Liver (tissue), 8 donors: ENCODE measurements at regions not wholly inside any gene's neighbourhood (a gene's known extent, or its start where the extent isn't known, plus 50 kb on each side); places are given as distances from the start of the nearest gene placed in this dataset.

Experiments
- DNase-seq: peaks from one replicate; pipeline ENCODE4 v3.0.0-alpha.2; 2017; ENCODE audit warnings: low spot score
- H3K27ac ChIP-seq, 2 donors: one replicate each; pipeline ENCODE4 v1.7.0; 2013; ENCODE audit warnings: inconsistent platforms in 2 of 2, low read length in 2 of 2, control low read depth in 1 of 2, low read depth in 1 of 2, mild to moderate bottlenecking in 1 of 2
- H3K27me3 ChIP-seq, 4 donors: one replicate each; pipeline versions ENCODE4 v1.6.1 to v1.7.0; 2013; ENCODE audit warnings: low read length in 3 of 4, inconsistent platforms in 1 of 4, mild to moderate bottlenecking in 1 of 4, moderate library complexity in 1 of 4; ENCODE audit not compliant: control insufficient read depth in 4 of 4, insufficient read depth in 4 of 4
- H3K36me3 ChIP-seq, 4 donors: one replicate each; pipeline versions ENCODE4 v1.6.1 to v1.7.0; 2013; ENCODE audit warnings: low read length in 3 of 4, mild to moderate bottlenecking in 3 of 4, low read depth in 1 of 4, moderate library complexity in 1 of 4; ENCODE audit not compliant: control insufficient read depth in 4 of 4, insufficient read depth in 3 of 4
- H3K4me1 ChIP-seq, 4 donors: one replicate each; pipeline versions ENCODE4 v1.6.1 to v1.7.0; 2013; ENCODE audit warnings: low read length in 3 of 4, mild to moderate bottlenecking in 3 of 4, moderate library complexity in 1 of 4; ENCODE audit not compliant: control insufficient read depth in 4 of 4, insufficient read depth in 4 of 4
- H3K4me3 ChIP-seq, 3 donors: one replicate each; pipeline versions ENCODE4 v1.6.1 to v1.7.0; 2013; ENCODE audit warnings: low read length in 3 of 3, control low read depth in 1 of 3, low read depth in 1 of 3, mild to moderate bottlenecking in 1 of 3
- H3K9ac ChIP-seq, 2 donors: one replicate each; pipeline ENCODE4 v1.7.0; 2013; ENCODE audit warnings: low read length in 2 of 2, mild to moderate bottlenecking in 2 of 2, moderate library complexity in 2 of 2, control low read depth in 1 of 2, low read depth in 1 of 2
- H3K9me3 ChIP-seq, 4 donors: one replicate each; pipeline versions ENCODE4 v1.6.1 to v1.7.0; 2013; ENCODE audit warnings: low read length in 3 of 4; ENCODE audit not compliant: control insufficient read depth in 4 of 4
- EGR1 ChIP-seq, 2 donors: IDR thresholded peaks; 2 replicates each; pipeline ENCODE4 v1.6.1; 2016 to 2018; ENCODE audit warnings: antibody characterized with exemption in 2 of 2, low read depth in 2 of 2
- FOXA1 ChIP-seq: IDR thresholded peaks from 2 replicates; pipeline ENCODE4 v1.6.1; 2016; ENCODE audit warnings: antibody characterized with exemption
- FOXA2 ChIP-seq: IDR thresholded peaks from 2 replicates; pipeline ENCODE4 v1.6.1; 2016; ENCODE audit warnings: antibody characterized with exemption
- GABPA ChIP-seq, 2 donors: IDR thresholded peaks in 1 of 2; conservative IDR thresholded peaks in 1 of 2; 2 replicates each; pipeline ENCODE4 v1.6.1; 2016; ENCODE audit warnings: antibody characterized with exemption in 2 of 2, mild to moderate bottlenecking in 1 of 2, moderate library complexity in 1 of 2
- HNF4A ChIP-seq, 2 donors: conservative IDR thresholded peaks; 2 replicates each; pipeline ENCODE4 v1.6.1; 2016; ENCODE audit warnings: antibody characterized with exemption in 2 of 2, mild to moderate bottlenecking in 2 of 2
- HNF4G ChIP-seq: IDR thresholded peaks from 2 replicates; pipeline ENCODE4 v1.6.1; 2016; ENCODE audit warnings: antibody characterized with exemption
- JUND ChIP-seq, 2 donors: IDR thresholded peaks; 2 replicates each; pipeline ENCODE4 v1.6.1; 2016; ENCODE audit warnings: antibody characterized with exemption in 2 of 2
- NR2F2 ChIP-seq: IDR thresholded peaks from 2 replicates; pipeline ENCODE4 v1.6.1; 2016; ENCODE audit warnings: antibody characterized with exemption
- RAD21 ChIP-seq, 2 donors: IDR thresholded peaks; 2 replicates each; pipeline ENCODE4 v1.6.1; 2016; ENCODE audit warnings: antibody characterized with exemption in 2 of 2, mild to moderate bottlenecking in 2 of 2
- RXRA ChIP-seq, 2 donors: IDR thresholded peaks; 2 replicates each; pipeline ENCODE4 v1.6.1; 2017 to 2018; ENCODE audit warnings: antibody characterized with exemption in 2 of 2, mild to moderate bottlenecking in 1 of 2
- SP1 ChIP-seq: IDR thresholded peaks from 2 replicates; pipeline ENCODE4 v1.6.1; 2018; ENCODE audit warnings: antibody characterized with exemption, mild to moderate bottlenecking
- TAF1 ChIP-seq: conservative IDR thresholded peaks from 2 replicates; pipeline ENCODE4 v1.6.1; 2016; ENCODE audit warnings: antibody characterized with exemption, mild to moderate bottlenecking
- YY1 ChIP-seq: IDR thresholded peaks from 2 replicates; pipeline ENCODE4 v1.6.1; 2016; ENCODE audit warnings: antibody characterized with exemption, mild to moderate bottlenecking
- WGBS: extraction: QIAGEN DNeasy Blood & Tissue Kit; methylation state at CpG from one replicate; pipeline ENCODE4 v1.1.7; 2013; 5-methylcytosine and 5-hydroxymethylcytosine counted together
- TF ChIP-seq, protein P1 (sequence below): IDR thresholded peaks from 2 replicates; pipeline ENCODE4 v1.6.1; 2016; ENCODE audit warnings: antibody characterized with exemption
- TF ChIP-seq, protein P2 (sequence below): IDR thresholded peaks from 2 replicates; pipeline ENCODE4 v1.6.1; 2016; ENCODE audit warnings: antibody characterized with exemption
- TF ChIP-seq, protein P3 (sequence below): fragments of 150-350 bp; IDR thresholded peaks from 2 replicates; pipeline ENCODE4 v1.5.1; 2017; ENCODE audit warnings: improper control_type of control experiment, low read depth, low read length; ENCODE audit not compliant: missing input control
- TF ChIP-seq, protein P4 (sequence below): IDR thresholded peaks from 2 replicates; pipeline ENCODE4 v1.6.1; 2016; ENCODE audit warnings: antibody characterized with exemption
- TF ChIP-seq, protein P5 (sequence below): IDR thresholded peaks from 2 replicates; pipeline ENCODE4 v1.6.1; 2016; ENCODE audit warnings: antibody characterized with exemption, mild to moderate bottlenecking
- donor health status: healthy.
- donor health status: healthy.
- donor health status: healthy.
- donor health status: healthy.
- donor health status: healthy.

DNA sequence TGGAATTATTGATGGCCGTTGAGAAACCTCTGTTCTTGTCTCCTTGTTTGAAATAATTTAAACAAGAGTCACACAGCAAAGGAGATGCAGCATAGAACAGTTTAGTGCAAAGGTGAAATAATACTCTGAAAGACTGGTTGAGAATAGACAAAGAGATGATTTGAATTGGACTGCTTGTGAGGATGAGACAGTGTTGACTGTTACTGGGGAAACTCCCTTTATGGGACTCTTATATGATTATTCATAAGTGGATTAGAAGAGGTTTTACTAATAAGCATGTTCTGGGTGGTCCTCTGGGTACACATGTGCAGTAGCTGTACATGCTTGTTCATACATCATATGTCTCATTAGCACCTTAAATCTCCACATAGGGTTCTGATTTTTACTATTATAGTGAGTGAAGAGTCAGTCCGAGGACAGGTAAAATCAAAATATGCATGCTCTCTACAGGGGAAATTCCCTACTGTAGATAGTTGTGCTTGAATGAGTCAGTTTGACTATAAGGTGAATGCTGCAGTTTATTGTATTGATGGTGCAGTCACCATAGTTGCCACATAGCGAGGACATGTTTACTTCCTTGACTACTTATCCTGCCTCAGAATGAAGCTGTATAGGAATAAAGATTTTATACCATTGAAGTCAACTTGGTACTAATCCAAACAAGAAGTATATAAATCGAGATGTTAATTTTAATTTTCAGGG, 498.7 kb downstream of the CNTN6 start:
- no peaks in the 10 kb centered on the region for H3K4me1 ChIP-seq

More for the DNA sequence above, 498.7 kb downstream of the CNTN6 start:
- no peak for DNase-seq
- H3K27me3 ChIP-seq = no peaks in the 10 kb centered on the region
- no peak overlapping the region for H3K9ac ChIP-seq
- H3K9me3 ChIP-seq = peaks cover 0 to 6% (median 2%) of the 10 kb centered on the region in 4 donors
- WGBS = 47% methylated on average over 4 of the region's 4 CpGs
- TF ChIP-seq GABPA (IDR thresholded peaks at IDR 0.05 in 1 of 2, conservative IDR thresholded peaks at IDR 0.05 in 1 of 2) (no peak), RXRA (IDR thresholded peaks at IDR 0.05) (no peak), HNF4G (no peak), RAD21 (IDR thresholded peaks at IDR 0.05) (no peak), EGR1 (IDR thresholded peaks at IDR 0.05; ENCODE audit: low read depth in 2 of 2) (no peak), HNF4A (conservative IDR thresholded peaks at IDR 0.05) (no peak), SP1 (no peak), TAF1 (no peak), YY1 (no peak), JUND (IDR thresholded peaks at IDR 0.05) (no peak), FOXA2 (no peak), NR2F2 (no peak), FOXA1 (no peak)
- TF ChIP-seq, protein P1, sequence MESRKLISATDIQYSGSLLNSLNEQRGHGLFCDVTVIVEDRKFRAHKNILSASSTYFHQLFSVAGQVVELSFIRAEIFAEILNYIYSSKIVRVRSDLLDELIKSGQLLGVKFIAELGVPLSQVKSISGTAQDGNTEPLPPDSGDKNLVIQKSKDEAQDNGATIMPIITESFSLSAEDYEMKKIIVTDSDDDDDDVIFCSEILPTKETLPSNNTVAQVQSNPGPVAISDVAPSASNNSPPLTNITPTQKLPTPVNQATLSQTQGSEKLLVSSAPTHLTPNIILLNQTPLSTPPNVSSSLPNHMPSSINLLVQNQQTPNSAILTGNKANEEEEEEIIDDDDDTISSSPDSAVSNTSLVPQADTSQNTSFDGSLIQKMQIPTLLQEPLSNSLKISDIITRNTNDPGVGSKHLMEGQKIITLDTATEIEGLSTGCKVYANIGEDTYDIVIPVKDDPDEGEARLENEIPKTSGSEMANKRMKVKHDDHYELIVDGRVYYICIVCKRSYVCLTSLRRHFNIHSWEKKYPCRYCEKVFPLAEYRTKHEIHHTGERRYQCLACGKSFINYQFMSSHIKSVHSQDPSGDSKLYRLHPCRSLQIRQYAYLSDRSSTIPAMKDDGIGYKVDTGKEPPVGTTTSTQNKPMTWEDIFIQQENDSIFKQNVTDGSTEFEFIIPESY = no peak
- TF ChIP-seq, protein P2, sequence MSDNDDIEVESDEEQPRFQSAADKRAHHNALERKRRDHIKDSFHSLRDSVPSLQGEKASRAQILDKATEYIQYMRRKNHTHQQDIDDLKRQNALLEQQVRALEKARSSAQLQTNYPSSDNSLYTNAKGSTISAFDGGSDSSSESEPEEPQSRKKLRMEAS = no peak
- TF ChIP-seq, protein P3, sequence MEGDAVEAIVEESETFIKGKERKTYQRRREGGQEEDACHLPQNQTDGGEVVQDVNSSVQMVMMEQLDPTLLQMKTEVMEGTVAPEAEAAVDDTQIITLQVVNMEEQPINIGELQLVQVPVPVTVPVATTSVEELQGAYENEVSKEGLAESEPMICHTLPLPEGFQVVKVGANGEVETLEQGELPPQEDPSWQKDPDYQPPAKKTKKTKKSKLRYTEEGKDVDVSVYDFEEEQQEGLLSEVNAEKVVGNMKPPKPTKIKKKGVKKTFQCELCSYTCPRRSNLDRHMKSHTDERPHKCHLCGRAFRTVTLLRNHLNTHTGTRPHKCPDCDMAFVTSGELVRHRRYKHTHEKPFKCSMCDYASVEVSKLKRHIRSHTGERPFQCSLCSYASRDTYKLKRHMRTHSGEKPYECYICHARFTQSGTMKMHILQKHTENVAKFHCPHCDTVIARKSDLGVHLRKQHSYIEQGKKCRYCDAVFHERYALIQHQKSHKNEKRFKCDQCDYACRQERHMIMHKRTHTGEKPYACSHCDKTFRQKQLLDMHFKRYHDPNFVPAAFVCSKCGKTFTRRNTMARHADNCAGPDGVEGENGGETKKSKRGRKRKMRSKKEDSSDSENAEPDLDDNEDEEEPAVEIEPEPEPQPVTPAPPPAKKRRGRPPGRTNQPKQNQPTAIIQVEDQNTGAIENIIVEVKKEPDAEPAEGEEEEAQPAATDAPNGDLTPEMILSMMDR = no peak
- TF ChIP-seq, protein P4, sequence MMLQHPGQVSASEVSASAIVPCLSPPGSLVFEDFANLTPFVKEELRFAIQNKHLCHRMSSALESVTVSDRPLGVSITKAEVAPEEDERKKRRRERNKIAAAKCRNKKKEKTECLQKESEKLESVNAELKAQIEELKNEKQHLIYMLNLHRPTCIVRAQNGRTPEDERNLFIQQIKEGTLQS = no peak
- TF ChIP-seq, protein P5, sequence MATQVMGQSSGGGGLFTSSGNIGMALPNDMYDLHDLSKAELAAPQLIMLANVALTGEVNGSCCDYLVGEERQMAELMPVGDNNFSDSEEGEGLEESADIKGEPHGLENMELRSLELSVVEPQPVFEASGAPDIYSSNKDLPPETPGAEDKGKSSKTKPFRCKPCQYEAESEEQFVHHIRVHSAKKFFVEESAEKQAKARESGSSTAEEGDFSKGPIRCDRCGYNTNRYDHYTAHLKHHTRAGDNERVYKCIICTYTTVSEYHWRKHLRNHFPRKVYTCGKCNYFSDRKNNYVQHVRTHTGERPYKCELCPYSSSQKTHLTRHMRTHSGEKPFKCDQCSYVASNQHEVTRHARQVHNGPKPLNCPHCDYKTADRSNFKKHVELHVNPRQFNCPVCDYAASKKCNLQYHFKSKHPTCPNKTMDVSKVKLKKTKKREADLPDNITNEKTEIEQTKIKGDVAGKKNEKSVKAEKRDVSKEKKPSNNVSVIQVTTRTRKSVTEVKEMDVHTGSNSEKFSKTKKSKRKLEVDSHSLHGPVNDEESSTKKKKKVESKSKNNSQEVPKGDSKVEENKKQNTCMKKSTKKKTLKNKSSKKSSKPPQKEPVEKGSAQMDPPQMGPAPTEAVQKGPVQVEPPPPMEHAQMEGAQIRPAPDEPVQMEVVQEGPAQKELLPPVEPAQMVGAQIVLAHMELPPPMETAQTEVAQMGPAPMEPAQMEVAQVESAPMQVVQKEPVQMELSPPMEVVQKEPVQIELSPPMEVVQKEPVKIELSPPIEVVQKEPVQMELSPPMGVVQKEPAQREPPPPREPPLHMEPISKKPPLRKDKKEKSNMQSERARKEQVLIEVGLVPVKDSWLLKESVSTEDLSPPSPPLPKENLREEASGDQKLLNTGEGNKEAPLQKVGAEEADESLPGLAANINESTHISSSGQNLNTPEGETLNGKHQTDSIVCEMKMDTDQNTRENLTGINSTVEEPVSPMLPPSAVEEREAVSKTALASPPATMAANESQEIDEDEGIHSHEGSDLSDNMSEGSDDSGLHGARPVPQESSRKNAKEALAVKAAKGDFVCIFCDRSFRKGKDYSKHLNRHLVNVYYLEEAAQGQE = no peak
- no peak overlapping the region for H3K4me3 ChIP-seq
- H3K27ac ChIP-seq = no peak overlapping the region
- no peaks in the 10 kb centered on the region for H3K36me3 ChIP-seq
